GM23338 (cell line): ENCODE measurements at regions not wholly inside any gene's neighbourhood (a gene's known extent, or its start where the extent isn't known, plus 50 kb on each side); places are given as distances from the start of the nearest gene placed in this dataset.

Experiments used
- CREB1 ChIP-seq: fragments of 250-450 bp; sonication (Bioruptor Pico); IDR thresholded peaks from 2 replicates; pipeline ENCODE4 v1.5.0; 2020; ENCODE audit warnings: low read depth, mild to moderate bottlenecking, moderate library complexity
- EZH2 ChIP-seq: fragments of 200-600 bp; sonication (generic); IDR thresholded peaks from one replicate; pipeline ENCODE4 v1.8.0; 2017; ENCODE audit warnings: antibody characterized with exemption, mild to moderate bottlenecking, low read depth; ENCODE audit not compliant: unreplicated experiment
- EZH2phosphoT487 ChIP-seq: fragments of 200-600 bp; sonication (generic); IDR thresholded peaks from one replicate; pipeline ENCODE4 v1.8.1; 2018; ENCODE audit warnings: antibody characterized with exemption; ENCODE audit not compliant: unreplicated experiment
- JUNB ChIP-seq: IDR thresholded peaks from one replicate; pipeline ENCODE4 v1.6.1; 2016; ENCODE audit warnings: antibody characterized with exemption; ENCODE audit not compliant: unreplicated experiment
- NANOG ChIP-seq: IDR thresholded peaks from 2 replicates; pipeline ENCODE4 v1.6.1; 2016; ENCODE audit warnings: antibody characterized with exemption, borderline replicate concordance
- POLR2AphosphoS5 ChIP-seq: IDR thresholded peaks from 2 replicates; pipeline ENCODE4 v1.6.1; 2016; ENCODE audit warnings: antibody characterized with exemption, low read depth
- STAT1 ChIP-seq: IDR thresholded peaks from one replicate; pipeline ENCODE4 v1.6.1; 2016; ENCODE audit warnings: antibody characterized with exemption; ENCODE audit not compliant: unreplicated experiment
- ZNF114 ChIP-seq: fragments of 250-450 bp; sonication (Bioruptor Pico); IDR thresholded peaks from 2 replicates; pipeline ENCODE4 v1.5.0; 2020; ENCODE audit warnings: mild to moderate bottlenecking, moderate library complexity
- ZNF331 ChIP-seq: fragments of 250-450 bp; sonication (Bioruptor Pico); IDR thresholded peaks from 2 replicates; pipeline ENCODE4 v1.5.0; 2020; ENCODE audit warnings: low read depth, mild to moderate bottlenecking, moderate library complexity
- TF ChIP-seq, protein P1 (sequence below), 2 experiments: fragments of 200-600 bp in 1 of 2; sonication (generic) in 1 of 2; conservative IDR thresholded peaks; 2 replicates each; pipeline versions ENCODE4 v1.5.1 to v1.6.1; 2016 to 2017; ENCODE audit warnings: antibody characterized with exemption in 2 of 2, low read depth in 2 of 2, mild to moderate bottlenecking in 2 of 2, moderate library complexity in 1 of 2
- TF ChIP-seq, protein P2 (sequence below): IDR thresholded peaks from one replicate; pipeline ENCODE4 v1.6.1; 2018; ENCODE audit warnings: antibody characterized with exemption; ENCODE audit not compliant: unreplicated experiment
- TF ChIP-seq, protein P3 (sequence below): IDR thresholded peaks from 2 replicates; pipeline ENCODE4 v1.6.1; 2016; ENCODE audit warnings: antibody characterized with exemption
- TF ChIP-seq, protein P4 (sequence below): fragments of 250-450 bp; sonication (Bioruptor Pico); IDR thresholded peaks from 2 replicates; pipeline ENCODE4 v1.5.0; 2020; ENCODE audit warnings: mild to moderate bottlenecking, moderate library complexity

DNA sequence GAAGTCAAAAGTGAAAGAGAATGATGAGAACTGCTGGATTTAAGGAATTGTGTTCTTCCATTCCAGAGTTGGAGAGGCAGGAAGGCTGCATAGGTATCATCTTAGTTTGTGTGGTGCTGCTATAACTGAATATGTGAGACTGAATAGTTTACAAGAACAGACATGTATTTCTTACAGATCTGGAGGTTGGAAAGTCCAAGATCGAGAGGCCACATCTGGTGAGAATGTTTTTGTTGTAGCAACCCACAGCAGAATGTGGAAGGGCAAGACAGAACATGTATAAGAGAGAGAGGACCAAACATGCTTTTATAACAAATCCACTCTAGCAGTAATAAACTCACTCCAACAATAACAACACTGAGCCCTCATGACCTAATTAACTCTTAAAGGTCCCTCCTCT lies 408.6 kb downstream of the FAM47B start:
- TF ChIP-seq EZH2phosphoT487 (no peak), STAT1 (no peak), POLR2AphosphoS5 (no peak), EZH2 (no peak), CREB1 (CRISPR knock-in tag) (no peak), JUNB (no peak), ZNF331 (no peak), ZNF114 (CRISPR knock-in tag) (no peak), NANOG (no peak)
- TF ChIP-seq, protein P1, sequence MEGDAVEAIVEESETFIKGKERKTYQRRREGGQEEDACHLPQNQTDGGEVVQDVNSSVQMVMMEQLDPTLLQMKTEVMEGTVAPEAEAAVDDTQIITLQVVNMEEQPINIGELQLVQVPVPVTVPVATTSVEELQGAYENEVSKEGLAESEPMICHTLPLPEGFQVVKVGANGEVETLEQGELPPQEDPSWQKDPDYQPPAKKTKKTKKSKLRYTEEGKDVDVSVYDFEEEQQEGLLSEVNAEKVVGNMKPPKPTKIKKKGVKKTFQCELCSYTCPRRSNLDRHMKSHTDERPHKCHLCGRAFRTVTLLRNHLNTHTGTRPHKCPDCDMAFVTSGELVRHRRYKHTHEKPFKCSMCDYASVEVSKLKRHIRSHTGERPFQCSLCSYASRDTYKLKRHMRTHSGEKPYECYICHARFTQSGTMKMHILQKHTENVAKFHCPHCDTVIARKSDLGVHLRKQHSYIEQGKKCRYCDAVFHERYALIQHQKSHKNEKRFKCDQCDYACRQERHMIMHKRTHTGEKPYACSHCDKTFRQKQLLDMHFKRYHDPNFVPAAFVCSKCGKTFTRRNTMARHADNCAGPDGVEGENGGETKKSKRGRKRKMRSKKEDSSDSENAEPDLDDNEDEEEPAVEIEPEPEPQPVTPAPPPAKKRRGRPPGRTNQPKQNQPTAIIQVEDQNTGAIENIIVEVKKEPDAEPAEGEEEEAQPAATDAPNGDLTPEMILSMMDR (conservative IDR thresholded peaks at IDR 0.05; ENCODE audit: low read depth in 2 of 2): no peak
- TF ChIP-seq, protein P2, sequence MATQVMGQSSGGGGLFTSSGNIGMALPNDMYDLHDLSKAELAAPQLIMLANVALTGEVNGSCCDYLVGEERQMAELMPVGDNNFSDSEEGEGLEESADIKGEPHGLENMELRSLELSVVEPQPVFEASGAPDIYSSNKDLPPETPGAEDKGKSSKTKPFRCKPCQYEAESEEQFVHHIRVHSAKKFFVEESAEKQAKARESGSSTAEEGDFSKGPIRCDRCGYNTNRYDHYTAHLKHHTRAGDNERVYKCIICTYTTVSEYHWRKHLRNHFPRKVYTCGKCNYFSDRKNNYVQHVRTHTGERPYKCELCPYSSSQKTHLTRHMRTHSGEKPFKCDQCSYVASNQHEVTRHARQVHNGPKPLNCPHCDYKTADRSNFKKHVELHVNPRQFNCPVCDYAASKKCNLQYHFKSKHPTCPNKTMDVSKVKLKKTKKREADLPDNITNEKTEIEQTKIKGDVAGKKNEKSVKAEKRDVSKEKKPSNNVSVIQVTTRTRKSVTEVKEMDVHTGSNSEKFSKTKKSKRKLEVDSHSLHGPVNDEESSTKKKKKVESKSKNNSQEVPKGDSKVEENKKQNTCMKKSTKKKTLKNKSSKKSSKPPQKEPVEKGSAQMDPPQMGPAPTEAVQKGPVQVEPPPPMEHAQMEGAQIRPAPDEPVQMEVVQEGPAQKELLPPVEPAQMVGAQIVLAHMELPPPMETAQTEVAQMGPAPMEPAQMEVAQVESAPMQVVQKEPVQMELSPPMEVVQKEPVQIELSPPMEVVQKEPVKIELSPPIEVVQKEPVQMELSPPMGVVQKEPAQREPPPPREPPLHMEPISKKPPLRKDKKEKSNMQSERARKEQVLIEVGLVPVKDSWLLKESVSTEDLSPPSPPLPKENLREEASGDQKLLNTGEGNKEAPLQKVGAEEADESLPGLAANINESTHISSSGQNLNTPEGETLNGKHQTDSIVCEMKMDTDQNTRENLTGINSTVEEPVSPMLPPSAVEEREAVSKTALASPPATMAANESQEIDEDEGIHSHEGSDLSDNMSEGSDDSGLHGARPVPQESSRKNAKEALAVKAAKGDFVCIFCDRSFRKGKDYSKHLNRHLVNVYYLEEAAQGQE: no peak
- TF ChIP-seq, protein P3, sequence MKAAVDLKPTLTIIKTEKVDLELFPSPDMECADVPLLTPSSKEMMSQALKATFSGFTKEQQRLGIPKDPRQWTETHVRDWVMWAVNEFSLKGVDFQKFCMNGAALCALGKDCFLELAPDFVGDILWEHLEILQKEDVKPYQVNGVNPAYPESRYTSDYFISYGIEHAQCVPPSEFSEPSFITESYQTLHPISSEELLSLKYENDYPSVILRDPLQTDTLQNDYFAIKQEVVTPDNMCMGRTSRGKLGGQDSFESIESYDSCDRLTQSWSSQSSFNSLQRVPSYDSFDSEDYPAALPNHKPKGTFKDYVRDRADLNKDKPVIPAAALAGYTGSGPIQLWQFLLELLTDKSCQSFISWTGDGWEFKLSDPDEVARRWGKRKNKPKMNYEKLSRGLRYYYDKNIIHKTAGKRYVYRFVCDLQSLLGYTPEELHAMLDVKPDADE: no peak
- TF ChIP-seq, protein P4, sequence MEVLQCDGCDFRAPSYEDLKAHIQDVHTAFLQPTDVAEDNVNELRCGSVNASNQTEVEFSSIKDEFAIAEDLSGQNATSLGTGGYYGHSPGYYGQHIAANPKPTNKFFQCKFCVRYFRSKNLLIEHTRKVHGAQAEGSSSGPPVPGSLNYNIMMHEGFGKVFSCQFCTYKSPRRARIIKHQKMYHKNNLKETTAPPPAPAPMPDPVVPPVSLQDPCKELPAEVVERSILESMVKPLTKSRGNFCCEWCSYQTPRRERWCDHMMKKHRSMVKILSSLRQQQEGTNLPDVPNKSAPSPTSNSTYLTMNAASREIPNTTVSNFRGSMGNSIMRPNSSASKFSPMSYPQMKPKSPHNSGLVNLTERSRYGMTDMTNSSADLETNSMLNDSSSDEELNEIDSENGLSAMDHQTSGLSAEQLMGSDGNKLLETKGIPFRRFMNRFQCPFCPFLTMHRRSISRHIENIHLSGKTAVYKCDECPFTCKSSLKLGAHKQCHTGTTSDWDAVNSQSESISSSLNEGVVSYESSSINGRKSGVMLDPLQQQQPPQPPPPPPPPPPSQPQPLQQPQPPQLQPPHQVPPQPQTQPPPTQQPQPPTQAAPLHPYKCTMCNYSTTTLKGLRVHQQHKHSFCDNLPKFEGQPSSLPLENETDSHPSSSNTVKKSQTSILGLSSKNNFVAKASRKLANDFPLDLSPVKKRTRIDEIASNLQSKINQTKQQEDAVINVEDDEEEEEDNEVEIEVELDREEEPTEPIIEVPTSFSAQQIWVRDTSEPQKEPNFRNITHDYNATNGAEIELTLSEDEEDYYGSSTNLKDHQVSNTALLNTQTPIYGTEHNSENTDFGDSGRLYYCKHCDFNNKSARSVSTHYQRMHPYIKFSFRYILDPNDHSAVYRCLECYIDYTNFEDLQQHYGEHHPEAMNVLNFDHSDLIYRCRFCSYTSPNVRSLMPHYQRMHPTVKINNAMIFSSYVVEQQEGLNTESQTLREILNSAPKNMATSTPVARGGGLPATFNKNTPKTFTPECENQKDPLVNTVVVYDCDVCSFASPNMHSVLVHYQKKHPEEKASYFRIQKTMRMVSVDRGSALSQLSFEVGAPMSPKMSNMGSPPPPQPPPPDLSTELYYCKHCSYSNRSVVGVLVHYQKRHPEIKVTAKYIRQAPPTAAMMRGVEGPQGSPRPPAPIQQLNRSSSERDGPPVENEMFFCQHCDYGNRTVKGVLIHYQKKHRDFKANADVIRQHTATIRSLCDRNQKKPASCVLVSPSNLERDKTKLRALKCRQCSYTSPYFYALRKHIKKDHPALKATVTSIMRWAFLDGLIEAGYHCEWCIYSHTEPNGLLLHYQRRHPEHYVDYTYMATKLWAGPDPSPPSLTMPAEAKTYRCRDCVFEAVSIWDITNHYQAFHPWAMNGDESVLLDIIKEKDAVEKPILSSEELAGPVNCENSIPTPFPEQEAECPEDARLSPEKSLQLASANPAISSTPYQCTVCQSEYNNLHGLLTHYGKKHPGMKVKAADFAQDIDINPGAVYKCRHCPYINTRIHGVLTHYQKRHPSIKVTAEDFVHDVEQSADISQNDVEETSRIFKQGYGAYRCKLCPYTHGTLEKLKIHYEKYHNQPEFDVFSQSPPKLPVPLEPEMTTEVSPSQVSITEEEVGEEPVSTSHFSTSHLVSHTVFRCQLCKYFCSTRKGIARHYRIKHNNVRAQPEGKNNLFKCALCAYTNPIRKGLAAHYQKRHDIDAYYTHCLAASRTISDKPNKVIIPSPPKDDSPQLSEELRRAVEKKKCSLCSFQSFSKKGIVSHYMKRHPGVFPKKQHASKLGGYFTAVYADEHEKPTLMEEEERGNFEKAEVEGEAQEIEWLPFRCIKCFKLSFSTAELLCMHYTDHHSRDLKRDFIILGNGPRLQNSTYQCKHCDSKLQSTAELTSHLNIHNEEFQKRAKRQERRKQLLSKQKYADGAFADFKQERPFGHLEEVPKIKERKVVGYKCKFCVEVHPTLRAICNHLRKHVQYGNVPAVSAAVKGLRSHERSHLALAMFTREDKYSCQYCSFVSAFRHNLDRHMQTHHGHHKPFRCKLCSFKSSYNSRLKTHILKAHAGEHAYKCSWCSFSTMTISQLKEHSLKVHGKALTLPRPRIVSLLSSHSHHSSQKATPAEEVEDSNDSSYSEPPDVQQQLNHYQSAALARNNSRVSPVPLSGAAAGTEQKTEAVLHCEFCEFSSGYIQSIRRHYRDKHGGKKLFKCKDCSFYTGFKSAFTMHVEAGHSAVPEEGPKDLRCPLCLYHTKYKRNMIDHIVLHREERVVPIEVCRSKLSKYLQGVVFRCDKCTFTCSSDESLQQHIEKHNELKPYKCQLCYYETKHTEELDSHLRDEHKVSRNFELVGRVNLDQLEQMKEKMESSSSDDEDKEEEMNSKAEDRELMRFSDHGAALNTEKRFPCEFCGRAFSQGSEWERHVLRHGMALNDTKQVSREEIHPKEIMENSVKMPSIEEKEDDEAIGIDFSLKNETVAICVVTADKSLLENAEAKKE: no peak
